ENCODE measurements at regions not wholly inside any gene's neighbourhood (a gene's known extent, or its start where the extent isn't known, plus 50 kb on each side); places are given as distances from the start of the nearest gene placed in this dataset.

GRCh38 chrX:34382416-34382815 is 250.3 kb upstream of the FAM47A start:
- TF ChIP-seq POLR2A (IDR thresholded peaks at IDR 0.05), result no peak
- TF ChIP-seq CTCF (IDR thresholded peaks at IDR 0.05), result no peak
- TF ChIP-seq POLR2AphosphoS5 (IDR thresholded peaks at IDR 0.05), result no peak

All from breast epithelium (tissue), 3 donors.